ENCODE measurements at regions not wholly inside any gene's neighbourhood (a gene's known extent, or its start where the extent isn't known, plus 50 kb on each side); places are given as distances from the start of the nearest gene placed in this dataset.
"Not testable (repeated sequence)": the region's sequence is repeated elsewhere in the genome, so short reads cannot be mapped to it uniquely, and the experiment has no call there.

DNA sequence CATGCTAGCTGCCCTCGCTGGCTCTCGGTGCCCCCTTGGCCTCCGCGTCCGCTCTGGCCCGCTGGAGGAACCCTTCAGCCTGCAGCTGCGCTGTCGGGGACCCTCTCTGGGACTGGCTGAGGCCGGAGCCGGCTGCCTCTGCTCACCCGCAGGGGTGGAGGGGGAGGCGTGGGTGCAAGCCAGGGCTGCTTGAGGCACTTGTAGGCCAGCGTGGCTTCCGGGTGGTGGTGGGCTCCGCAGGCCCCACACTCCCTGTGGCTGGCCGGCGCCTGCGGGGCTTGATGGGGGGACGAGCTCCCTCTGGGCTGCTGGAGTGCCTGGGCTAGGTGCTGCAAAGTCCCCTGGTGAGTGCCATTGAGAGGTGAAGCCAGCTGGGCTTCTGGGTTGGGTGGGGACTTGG is 429.6 kb downstream of the LRRC70 start (continued):
- no peak for TF ChIP-seq BACH1 (IDR thresholded peaks at IDR 0.05; ENCODE audit: low read length)

DNA sequence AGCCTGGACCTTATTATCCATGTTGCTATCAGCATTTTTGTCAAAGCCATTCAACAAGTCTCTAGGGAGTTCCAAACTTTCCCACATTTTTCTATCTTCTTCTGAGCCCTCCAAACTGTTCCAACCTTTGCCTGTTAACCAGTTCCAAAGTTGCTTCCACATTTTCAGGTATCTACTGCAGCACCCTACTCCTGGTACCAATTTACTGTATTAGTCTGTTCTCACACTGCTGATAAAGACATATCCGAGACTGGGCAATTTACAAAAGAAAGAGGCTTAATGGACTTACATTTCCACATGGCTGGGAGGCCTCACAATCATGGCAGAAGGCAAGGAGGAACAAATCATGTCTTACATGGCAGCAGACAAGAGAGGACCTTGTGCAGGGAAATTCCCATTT is 416.2 kb downstream of the LRRC70 start:
- H2BK20ac ChIP-seq (ENCODE audit: low read length); H2BK15ac ChIP-seq (ENCODE audit: low read length); H2BK12ac ChIP-seq (ENCODE audit: low read depth, low read length); H2BK5ac ChIP-seq (ENCODE audit: low read depth, low read length); H3K79me2 ChIP-seq (ENCODE audit: control insufficient read depth in 1 of 2, insufficient read depth in 2 of 2, low read length in 2 of 2); H2AK5ac ChIP-seq (ENCODE audit: low read depth, low read length); H3K27ac ChIP-seq (ENCODE audit: low read depth, low read length); H3K56ac ChIP-seq (replicated peaks; ENCODE audit: insufficient read length, low read depth, low read length); H3K9ac ChIP-seq (replicated peaks in 1 of 4; ENCODE audit: extremely low read depth in 1 of 4, low read depth in 3 of 4, low read length in 3 of 4); H3K4me3 ChIP-seq (ENCODE audit: extremely low read depth in 1 of 4, insufficient read depth in 2 of 4, low read depth in 3 of 4, low read length in 4 of 4); FAIRE-seq; H3K79me1 ChIP-seq (ENCODE audit: low read depth, low read length); CTCF ChIA-PET (ENCODE audit: partially characterized antibody); H2BK120ac ChIP-seq (replicated peaks; ENCODE audit: low read depth, low read length); H4K5ac ChIP-seq (ENCODE audit: insufficient read length, low read depth, low read length); H3K27me3 ChIP-seq (replicated peaks in 1 of 4; ENCODE audit: control insufficient read depth in 3 of 4, extremely low read depth in 1 of 4, insufficient read depth in 3 of 4, low read length in 3 of 4); H3K14ac ChIP-seq (ENCODE audit: insufficient read length); H3K4ac ChIP-seq (replicated peaks; ENCODE audit: insufficient read length, low read depth, low read length); DNase-seq (ENCODE audit: low read depth in 1 of 2, low spot score in 2 of 2); H2AFZ ChIP-seq (ENCODE audit: low read length); H3K4me2 ChIP-seq (ENCODE audit: insufficient read depth in 1 of 2, low read depth in 2 of 2, low read length in 2 of 2); H4K20me1 ChIP-seq (replicated peaks in 1 of 2; ENCODE audit: control insufficient read depth in 1 of 2, insufficient read depth in 2 of 2, low read length in 2 of 2); H3K18ac ChIP-seq (ENCODE audit: extremely low read depth, low read length); H4K91ac ChIP-seq (replicated peaks; ENCODE audit: insufficient read length, low read length); H4K8ac ChIP-seq (ENCODE audit: extremely low read depth, insufficient read depth, low read length); H3K4me1 ChIP-seq (replicated peaks in 1 of 4; ENCODE audit: control insufficient read depth in 3 of 4, insufficient read depth in 4 of 4, low read length in 3 of 4); POLR2A ChIA-PET (ENCODE audit: partially characterized antibody); H3K36me3 ChIP-seq (ENCODE audit: control insufficient read depth in 2 of 4, insufficient read depth in 4 of 4, low read length in 3 of 4); H3K23me2 ChIP-seq (ENCODE audit: low read depth, low read length); H3K23ac ChIP-seq (ENCODE audit: insufficient read length): not testable (repeated sequence)
- 94% methylated on average over 1 of the region's 1 CpG; no CpG with 5 or more reads in 1 of the 2 experiments for WGBS, 2 experiments (ENCODE audit: extremely low coverage in 1 of 2, insufficient coverage in 1 of 2, insufficient read length in 1 of 2, insufficient replicate concordance in 2 of 2, low coverage in 1 of 2, low lambda C conversion rate in 2 of 2, missing lambda C conversion rate in 1 of 2)
- peaks cover 17 to 21% of the 10 kb centered on the region in 2 experiments for H3K9me3 ChIP-seq (ENCODE audit: insufficient read depth in 2 of 2, low read depth in 1 of 2, low read length in 1 of 2)

Measured in H1 (cell line).